ENCODE measurements at regions not wholly inside any gene's neighbourhood (a gene's known extent, or its start where the extent isn't known, plus 50 kb on each side); places are given as distances from the start of the nearest gene placed in this dataset.

DNA sequence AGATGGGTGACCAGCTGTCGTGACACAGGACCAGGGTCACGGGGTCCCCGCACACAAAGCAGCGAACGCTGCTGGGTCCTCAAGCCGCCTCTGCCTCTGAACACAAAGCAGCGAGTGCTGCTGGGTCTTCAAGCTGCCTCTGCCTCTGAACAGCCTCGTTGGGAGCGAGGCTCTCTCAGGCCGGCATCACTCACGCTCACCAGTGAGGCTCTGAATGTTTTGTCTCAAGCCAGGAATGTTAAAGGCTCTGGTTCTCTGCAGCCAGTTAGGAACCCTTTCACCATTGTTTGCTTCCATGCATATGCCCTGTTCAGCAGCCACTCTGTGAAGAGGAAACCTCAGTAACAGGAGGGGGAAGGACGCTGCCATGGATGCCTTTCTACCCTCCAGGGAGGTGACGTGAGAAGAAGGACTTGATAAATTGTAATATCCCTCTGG is 82.7 kb upstream of the TAF11L2 start:
- TF ChIP-seq, protein P1, sequence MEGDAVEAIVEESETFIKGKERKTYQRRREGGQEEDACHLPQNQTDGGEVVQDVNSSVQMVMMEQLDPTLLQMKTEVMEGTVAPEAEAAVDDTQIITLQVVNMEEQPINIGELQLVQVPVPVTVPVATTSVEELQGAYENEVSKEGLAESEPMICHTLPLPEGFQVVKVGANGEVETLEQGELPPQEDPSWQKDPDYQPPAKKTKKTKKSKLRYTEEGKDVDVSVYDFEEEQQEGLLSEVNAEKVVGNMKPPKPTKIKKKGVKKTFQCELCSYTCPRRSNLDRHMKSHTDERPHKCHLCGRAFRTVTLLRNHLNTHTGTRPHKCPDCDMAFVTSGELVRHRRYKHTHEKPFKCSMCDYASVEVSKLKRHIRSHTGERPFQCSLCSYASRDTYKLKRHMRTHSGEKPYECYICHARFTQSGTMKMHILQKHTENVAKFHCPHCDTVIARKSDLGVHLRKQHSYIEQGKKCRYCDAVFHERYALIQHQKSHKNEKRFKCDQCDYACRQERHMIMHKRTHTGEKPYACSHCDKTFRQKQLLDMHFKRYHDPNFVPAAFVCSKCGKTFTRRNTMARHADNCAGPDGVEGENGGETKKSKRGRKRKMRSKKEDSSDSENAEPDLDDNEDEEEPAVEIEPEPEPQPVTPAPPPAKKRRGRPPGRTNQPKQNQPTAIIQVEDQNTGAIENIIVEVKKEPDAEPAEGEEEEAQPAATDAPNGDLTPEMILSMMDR (IDR thresholded peaks at IDR 0.05) = no peak
- no peak for TF ChIP-seq POLR2A (IDR thresholded peaks at IDR 0.05)

Measured in tibial nerve (tissue), 3 donors.